Hepatocyte (in vitro differentiated cells): ENCODE measurements at regions not wholly inside any gene's neighbourhood (a gene's known extent, or its start where the extent isn't known, plus 50 kb on each side); places are given as distances from the start of the nearest gene placed in this dataset.

Experiments used
- EZH2phosphoT487 ChIP-seq: fragments of 200-600 bp; sonication (generic); IDR thresholded peaks from one replicate; pipeline ENCODE4 v1.6.1; 2018; ENCODE audit warnings: antibody characterized with exemption, mild to moderate bottlenecking, low read depth, moderate library complexity; ENCODE audit not compliant: unreplicated experiment, severe bottlenecking
- TF ChIP-seq, protein P1 (sequence below): fragments of 200-600 bp; sonication (generic); IDR thresholded peaks from 2 replicates; pipeline ENCODE4 v1.5.1; 2016; ENCODE audit warnings: antibody characterized with exemption, mild to moderate bottlenecking; ENCODE audit not compliant: poor library complexity

DNA sequence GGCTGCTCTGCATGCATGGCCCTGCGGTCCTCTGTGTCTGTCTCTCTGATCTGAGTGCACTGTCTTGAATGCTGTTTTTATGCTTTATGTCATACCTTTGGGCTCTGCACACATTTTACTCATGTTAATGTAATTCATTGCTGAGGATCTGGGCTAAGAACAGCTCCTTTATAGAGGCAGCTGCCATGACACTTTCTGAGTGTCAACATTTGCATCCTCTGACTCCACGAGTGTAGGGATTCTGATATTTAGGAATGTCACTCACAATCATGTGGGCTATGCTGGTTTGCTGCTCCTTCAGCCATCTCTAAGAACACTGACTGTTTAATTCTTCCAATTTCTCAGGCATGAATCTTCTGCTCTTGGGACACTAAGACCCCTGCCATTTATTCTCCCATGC is 192.2 kb upstream of the CPEB2 start:
- TF ChIP-seq, protein P1, sequence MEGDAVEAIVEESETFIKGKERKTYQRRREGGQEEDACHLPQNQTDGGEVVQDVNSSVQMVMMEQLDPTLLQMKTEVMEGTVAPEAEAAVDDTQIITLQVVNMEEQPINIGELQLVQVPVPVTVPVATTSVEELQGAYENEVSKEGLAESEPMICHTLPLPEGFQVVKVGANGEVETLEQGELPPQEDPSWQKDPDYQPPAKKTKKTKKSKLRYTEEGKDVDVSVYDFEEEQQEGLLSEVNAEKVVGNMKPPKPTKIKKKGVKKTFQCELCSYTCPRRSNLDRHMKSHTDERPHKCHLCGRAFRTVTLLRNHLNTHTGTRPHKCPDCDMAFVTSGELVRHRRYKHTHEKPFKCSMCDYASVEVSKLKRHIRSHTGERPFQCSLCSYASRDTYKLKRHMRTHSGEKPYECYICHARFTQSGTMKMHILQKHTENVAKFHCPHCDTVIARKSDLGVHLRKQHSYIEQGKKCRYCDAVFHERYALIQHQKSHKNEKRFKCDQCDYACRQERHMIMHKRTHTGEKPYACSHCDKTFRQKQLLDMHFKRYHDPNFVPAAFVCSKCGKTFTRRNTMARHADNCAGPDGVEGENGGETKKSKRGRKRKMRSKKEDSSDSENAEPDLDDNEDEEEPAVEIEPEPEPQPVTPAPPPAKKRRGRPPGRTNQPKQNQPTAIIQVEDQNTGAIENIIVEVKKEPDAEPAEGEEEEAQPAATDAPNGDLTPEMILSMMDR: no peak
- TF ChIP-seq EZH2phosphoT487: no peak
